IPS DF 19.7 (cell line): ENCODE measurements at regions not wholly inside any gene's neighbourhood (a gene's known extent, or its start where the extent isn't known, plus 50 kb on each side); places are given as distances from the start of the nearest gene placed in this dataset.

Source experiments
- DNase-seq: peaks from one replicate; pipeline ENCODE4 v3.0.0-alpha.2; 2013; ENCODE audit warnings: low read depth, low spot score

DNA sequence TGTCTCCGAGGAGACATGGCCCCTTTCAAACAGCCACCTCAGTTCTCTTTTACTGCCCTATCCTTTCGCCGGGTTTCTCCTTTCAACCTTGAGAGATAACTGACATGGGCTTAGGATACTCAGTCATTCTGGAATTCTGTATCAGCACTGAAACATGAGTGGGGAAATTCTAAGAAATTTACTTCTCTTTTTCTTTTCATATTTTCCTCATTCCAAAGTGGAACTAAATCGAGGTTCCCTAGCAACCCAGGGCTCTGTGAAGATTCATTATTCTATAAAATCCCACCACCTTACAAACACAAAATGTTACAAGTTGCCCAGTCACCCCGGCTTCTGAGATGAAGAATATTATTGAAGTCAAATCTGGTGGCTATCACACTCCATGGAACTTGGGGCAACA lies 319.2 kb downstream of the ENC1 start:
- no peak for DNase-seq

- no peak for DNase-seq
These were observed 320.0 kb downstream of the ENC1 start for GRCh38 chr5:74320526-74320925.

- no peak for DNase-seq
These were observed 321.5 kb downstream of the ENC1 start for GRCh38 chr5:74319076-74319475.

DNA sequence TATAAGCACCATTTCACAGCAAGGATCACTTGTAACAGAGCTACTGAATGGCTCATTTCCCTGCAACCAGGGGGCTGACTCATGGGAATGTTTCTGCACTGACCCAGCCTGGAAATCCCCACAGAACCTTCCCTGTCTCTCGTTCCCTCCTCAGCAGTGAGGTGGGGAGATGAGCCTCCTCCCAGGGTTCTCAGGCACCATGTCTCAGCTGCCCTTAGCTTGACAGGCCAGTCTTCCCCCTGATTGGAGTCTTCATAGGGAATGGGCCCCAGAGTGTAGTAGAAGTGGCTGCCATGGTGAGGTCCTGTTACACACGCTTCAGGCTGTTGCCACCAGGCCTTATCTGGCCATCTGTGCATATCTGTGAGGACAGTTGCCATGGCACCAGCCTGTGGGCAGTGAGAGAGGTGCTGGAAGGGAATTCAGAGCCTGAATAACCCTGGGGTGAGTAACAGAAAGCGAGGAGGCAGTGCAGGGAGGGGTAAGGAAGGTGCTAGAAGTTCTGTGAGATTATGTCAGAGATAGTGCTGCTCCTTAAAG lies 324.4 kb downstream of the ENC1 start:
- DNase-seq = no peak

GRCh38 chr5:74314906-74315305 lies 325.6 kb downstream of the ENC1 start:
- no peak for DNase-seq

- DNase-seq = no peak
These were observed 326.6 kb downstream of the ENC1 start for GRCh38 chr5:74313896-74314295.

- no peak for DNase-seq
These were observed 327.8 kb downstream of the ENC1 start for GRCh38 chr5:74312746-74313145.

- no peak for DNase-seq
These were observed 328.6 kb downstream of the ENC1 start for GRCh38 chr5:74311961-74312360.

DNA sequence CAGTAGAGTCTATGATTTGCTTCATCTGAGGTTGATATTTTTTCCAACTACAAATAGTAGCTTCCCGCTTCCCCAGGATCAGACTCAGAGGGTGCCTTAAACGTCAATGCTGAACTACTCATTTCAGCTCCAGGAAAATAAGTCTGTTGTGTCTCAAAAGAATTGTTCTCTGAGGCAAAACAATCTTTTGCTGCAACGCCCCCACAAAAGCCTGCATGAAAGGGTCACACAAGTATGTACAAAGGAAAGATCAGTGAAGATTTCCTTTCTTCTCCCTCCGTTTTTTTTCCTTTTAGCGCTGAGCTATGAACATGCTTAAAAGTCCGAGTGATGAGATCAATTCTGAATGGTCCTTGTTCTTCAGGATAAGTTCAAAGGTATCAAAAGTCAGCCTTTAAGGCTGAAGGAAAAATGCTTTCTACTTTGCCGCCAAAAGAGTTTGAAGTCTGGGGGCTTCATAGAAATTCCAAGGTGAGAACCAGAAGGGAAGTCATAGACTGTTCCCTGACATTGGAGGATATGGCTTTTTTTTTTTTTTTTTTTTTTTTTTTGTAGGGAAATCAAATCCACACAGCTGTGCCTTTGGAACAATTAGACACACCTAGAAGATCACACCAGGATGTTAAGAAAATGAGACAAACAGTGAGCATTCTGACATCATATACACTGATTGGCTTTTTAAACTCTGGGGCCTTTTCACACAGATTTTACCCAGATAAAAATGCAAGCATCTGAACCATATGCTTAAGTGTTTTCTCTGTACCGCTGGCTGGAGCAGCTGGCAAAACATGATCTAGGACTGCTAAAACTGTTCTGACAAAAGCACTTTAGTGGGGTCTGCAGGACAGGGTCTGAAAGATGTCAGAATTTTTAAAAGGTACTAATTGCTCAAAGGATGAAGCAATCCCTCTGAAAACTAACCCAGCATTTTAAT lies 329.3 kb downstream of the ENC1 start:
- DNase-seq = no peak

DNA sequence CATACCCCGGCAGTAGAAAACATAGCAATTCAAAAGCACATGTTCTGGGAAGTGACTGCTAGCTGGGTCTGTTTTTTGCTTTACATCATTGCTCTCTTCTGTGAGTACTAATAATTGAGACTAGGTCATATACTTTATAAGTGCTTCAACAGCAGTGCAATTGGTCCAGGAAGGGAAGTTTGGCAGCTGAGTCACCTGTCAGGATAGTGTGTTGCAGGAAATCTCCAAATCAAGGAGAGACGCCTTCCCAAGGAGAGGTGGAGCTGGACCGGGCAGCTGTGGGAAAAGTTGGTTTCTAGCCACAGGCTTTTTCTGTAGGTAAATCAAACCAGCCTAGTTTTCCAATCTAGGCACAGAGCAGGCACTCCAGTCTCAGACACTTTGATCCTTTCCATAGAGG lies 330.1 kb downstream of the ENC1 start:
- DNase-seq = no peak

GRCh38 chr5:74309050-74309449 lies 331.5 kb downstream of the ENC1 start:
- no peak for DNase-seq

DNA sequence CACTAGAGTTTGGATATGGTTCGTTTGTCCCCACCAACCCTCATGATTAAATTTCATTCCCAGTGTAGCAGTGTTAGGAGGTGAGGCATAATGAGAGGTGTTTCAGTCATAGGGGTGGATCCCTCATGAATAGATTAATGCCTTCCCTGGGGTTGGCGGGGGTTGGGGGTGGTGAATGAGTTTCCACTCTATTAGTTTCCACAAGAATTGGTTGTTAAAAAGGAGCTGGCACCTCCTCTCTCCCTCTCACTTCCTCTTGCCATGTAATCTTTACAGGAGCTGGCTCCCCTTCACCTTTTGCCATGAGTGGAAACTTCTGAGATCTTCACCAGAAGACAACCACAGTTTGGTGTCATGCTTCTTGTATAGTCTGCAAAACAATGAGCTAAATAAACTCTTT lies 333.7 kb downstream of the ENC1 start:
- no peak for DNase-seq

GRCh38 chr5:74304536-74304935 lies 336.0 kb downstream of the ENC1 start:
- no peak for DNase-seq

- DNase-seq = no peak
These were observed 336.9 kb downstream of the ENC1 start for GRCh38 chr5:74303578-74303977.

GRCh38 chr5:74301576-74301975 lies 339.0 kb downstream of the ENC1 start:
- no peak for DNase-seq

DNA sequence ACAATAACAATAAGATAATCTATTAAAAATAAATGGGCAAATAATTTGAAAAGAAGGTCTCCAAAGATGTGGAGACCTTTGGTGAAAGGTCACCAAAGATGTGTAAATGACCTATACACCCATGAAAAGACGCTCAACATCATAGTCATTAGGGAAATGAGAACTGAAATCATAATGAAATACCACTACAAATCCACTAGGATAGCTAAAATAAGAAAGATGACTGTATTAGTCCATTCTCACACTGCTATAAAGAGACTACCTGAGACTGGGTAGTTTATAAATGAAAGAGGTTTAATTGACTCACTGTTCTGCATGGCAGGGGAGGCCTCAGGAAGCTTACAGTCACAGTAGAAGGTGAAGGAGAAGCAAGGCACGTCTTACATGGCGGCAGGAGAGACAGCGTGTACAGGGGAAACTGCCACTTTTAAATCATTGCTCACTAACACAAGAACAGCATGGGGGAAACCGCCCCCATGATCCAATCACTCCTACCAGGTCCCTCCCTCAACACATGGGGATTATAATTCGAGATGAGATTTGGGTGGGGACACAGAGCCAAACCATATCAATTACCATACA lies 339.6 kb downstream of the ENC1 start:
- DNase-seq = no peak

DNA sequence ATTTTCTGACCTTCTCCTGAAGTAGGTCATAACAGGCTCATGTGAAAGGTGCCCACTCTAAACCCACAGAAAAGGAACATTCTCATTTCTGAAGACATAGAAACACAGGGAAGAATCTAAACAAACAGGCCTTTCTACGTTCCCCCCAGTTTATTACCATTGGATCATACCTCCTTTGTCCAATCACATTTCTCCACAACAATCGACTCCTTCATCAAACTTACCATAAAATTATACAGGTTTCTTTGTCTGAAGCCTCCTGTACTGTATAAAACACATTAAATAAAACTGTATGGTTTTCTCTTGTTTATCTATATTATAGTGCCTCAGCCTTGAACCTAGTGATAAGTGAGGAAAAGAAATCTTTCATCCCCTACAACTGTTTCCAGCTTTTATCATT lies 340.7 kb downstream of the ENC1 start:
- DNase-seq = no peak

DNA sequence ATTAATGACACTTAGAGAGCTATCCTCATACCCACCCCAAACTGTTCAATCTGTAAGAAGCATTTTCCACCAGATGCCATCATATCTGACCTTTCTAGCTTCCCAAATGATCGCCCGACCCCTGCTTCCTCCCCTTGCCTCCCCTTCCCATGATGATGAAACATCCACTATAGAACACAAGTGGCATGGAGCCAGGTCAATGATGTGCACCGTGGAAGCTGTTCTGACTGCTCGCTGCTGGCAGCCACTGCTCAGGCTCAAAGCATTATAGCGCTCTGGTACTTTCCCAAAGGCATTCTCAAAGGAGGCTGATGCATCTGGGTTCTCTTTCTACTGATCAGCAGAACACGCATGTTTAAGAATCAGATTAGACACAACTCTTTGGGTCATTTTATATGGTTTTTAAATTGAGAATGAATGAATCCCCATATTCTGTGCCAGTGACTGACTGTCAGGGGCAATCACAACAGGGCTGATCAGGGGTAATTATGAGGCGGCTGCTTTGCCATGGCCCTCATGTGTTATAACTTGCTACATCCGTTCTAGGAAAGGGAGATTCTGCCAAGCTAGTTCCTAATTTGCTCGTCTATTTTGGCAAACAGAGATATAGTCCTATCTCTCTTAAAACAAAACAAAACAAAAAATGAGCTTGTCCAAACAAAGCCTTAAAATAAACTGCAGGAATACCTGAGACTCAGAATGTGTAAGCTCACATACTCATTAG lies 343.7 kb downstream of the ENC1 start:
- DNase-seq = no peak

DNA sequence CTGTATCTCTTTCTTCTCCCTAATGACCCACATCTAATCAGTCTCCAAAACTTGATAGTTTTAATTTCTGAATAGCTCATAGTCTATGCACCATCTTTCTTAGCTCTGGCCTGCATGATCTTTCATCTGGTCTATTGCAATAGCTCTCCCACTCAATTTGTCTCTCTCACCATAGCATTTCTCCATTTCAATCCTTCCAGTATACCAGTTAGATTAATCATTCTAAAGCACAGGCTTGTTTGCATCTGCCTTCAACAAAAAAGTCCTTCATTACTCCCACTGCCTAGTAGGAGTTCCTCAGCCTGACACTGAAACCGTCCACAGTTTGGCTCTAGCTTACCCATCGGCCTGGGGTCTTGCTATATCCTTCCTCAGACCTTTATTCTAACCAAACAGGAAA lies 344.9 kb downstream of the ENC1 start:
- DNase-seq = no peak

GRCh38 chr5:74295141-74295540 lies 345.4 kb downstream of the ENC1 start:
- no peak for DNase-seq

GRCh38 chr5:74294231-74294705 lies 346.3 kb downstream of the ENC1 start:
- no peak for DNase-seq

DNA sequence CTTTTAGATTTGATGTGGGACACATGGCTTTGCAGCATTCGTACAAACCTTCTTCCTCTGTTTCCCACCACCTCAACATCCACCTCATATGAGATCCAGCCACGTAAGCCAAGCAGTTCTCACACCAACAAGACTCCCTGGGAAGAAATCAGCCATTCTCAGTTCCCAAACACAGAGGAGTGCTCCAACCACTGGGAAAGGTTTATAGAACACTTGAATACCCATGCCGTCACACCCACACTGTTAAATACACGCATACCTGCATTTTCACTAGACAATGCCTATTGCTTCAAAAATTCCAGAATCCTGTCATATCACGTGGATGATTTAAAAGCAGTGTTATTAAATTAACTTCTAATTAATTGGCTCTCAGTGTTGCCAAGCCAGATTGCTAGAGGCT lies 347.3 kb downstream of the ENC1 start:
- DNase-seq = no peak
